ENCODE measurements at regions not wholly inside any gene's neighbourhood (a gene's known extent, or its start where the extent isn't known, plus 50 kb on each side); places are given as distances from the start of the nearest gene placed in this dataset.

GRCh38 chr14:22500954-22501726, 87.9 kb downstream of the DAD1 start:
- no TSS peak for BruUV-seq (replicated peaks)
- Histone ChIP-seq H3K14ac (replicated peaks; ENCODE audit: low read depth, low read length) (no peak overlapping the region), H2BK15ac (ENCODE audit: low read depth, low read length) (no peak overlapping the region), H3K4me1 (ENCODE audit: control insufficient read depth, insufficient read depth, low read length) (no peaks in the 10 kb centered on the region), H4K8ac (ENCODE audit: low read depth in 2 of 2, low read length in 2 of 2) (no peak overlapping the region), H3K79me1 (ENCODE audit: low read depth in 1 of 2, low read length in 2 of 2) (no peaks in the 10 kb centered on the region), H2BK120ac (ENCODE audit: low read depth, low read length) (no peak overlapping the region), H3K18ac (ENCODE audit: low read depth, low read length) (no peak overlapping the region), H2BK20ac (ENCODE audit: low read depth, low read length) (no peak overlapping the region), H2AK9ac (replicated peaks; ENCODE audit: low read depth, low read length, poor library complexity) (no peak overlapping the region), H3K4me2 (ENCODE audit: low read depth, low read length) (no peak overlapping the region), H2AFZ (replicated peaks; ENCODE audit: low read length, poor library complexity) (no peak overlapping the region), H2AK5ac (ENCODE audit: low read depth, low read length) (no peak overlapping the region), H2BK5ac (ENCODE audit: low read depth, low read length, poor library complexity, severe bottlenecking) (no peak overlapping the region), H3K9ac (ENCODE audit: low read depth, low read length) (no peak overlapping the region), H3K27me3 (ENCODE audit: control insufficient read depth, insufficient read depth, low read length) (peaks cover 25% of the 10 kb centered on the region), H4K20me1 (ENCODE audit: insufficient read depth, low read length) (no peaks in the 10 kb centered on the region), H3K9me1 (ENCODE audit: insufficient read depth, low read length) (no peaks in the 10 kb centered on the region), H4K5ac (ENCODE audit: low read depth, low read length) (no peak overlapping the region), H3K27ac (ENCODE audit: insufficient read depth, low read length) (no peak overlapping the region), H4K91ac (ENCODE audit: insufficient read depth, low read depth, low read length) (no peak overlapping the region), H3K36me3 (ENCODE audit: control insufficient read depth, insufficient read depth, low read length) (no peaks in the 10 kb centered on the region), H3K23ac (ENCODE audit: low read depth, low read length) (no peak overlapping the region), H3K4ac (ENCODE audit: low read depth, low read length) (no peak overlapping the region), H3K56ac (ENCODE audit: extremely low read depth, insufficient read depth, low read length) (no peak overlapping the region), H3K4me3 (ENCODE audit: insufficient read depth, low read depth, low read length) (no peak overlapping the region), H3K9me3 (ENCODE audit: control insufficient read depth, insufficient read depth, low read length) (no peaks in the 10 kb centered on the region)
- ChIA-PET POLR2A (ENCODE audit: unreplicated experiment) (no interaction called here), CTCF (no interaction called here)
- TF ChIP-seq CHD1 (IDR thresholded peaks at IDR 0.05; ENCODE audit: low read depth, low read length), result no peak
- no peak for TF ChIP-seq SMC3 (IDR thresholded peaks at IDR 0.05; ENCODE audit: low read depth, low read length)
- no peak for TF ChIP-seq POLR2A (IDR thresholded peaks at IDR 0.05; ENCODE audit: low read depth, low read length)
- no peak for TF ChIP-seq RAD21 (IDR thresholded peaks at IDR 0.05; ENCODE audit: low read length)
- no peak for TF ChIP-seq BHLHE40 (IDR thresholded peaks at IDR 0.05; ENCODE audit: low read depth, low read length)
- TF ChIP-seq MXI1 (IDR thresholded peaks at IDR 0.05; ENCODE audit: borderline replicate concordance, low read depth, low read length), result no peak
- no peak for TF ChIP-seq RFX5 (IDR thresholded peaks at IDR 0.05; ENCODE audit: low read depth, low read length)
- no peak for TF ChIP-seq MAFK (IDR thresholded peaks at IDR 0.05; ENCODE audit: low read depth, low read length)
- no peak for TF ChIP-seq RCOR1 (IDR thresholded peaks at IDR 0.05; ENCODE audit: insufficient replicate concordance, low read length)
- intact Hi-C loops (cut with micrococcal nuclease), result no loop called here
- no peak for ATAC-seq (ENCODE audit: low read depth)
- in situ Hi-C loops (cut with MboI; ENCODE audit: low sequenced_read_pairs), result no loop called here
- no CpG with 5 or more reads among the region's 10 CpGs for WGBS, 2 experiments (ENCODE audit: extremely low coverage in 2 of 2, insufficient read length in 1 of 2)
- DNase-seq, result no peak
- dilution Hi-C loops (cut with HindIII; ENCODE audit: low sequenced_read_pairs, unreplicated experiment), result no loop called here

Data from IMR-90 (cell line).